ENCODE measurements at regions not wholly inside any gene's neighbourhood (a gene's known extent, or its start where the extent isn't known, plus 50 kb on each side); places are given as distances from the start of the nearest gene placed in this dataset.

DNA sequence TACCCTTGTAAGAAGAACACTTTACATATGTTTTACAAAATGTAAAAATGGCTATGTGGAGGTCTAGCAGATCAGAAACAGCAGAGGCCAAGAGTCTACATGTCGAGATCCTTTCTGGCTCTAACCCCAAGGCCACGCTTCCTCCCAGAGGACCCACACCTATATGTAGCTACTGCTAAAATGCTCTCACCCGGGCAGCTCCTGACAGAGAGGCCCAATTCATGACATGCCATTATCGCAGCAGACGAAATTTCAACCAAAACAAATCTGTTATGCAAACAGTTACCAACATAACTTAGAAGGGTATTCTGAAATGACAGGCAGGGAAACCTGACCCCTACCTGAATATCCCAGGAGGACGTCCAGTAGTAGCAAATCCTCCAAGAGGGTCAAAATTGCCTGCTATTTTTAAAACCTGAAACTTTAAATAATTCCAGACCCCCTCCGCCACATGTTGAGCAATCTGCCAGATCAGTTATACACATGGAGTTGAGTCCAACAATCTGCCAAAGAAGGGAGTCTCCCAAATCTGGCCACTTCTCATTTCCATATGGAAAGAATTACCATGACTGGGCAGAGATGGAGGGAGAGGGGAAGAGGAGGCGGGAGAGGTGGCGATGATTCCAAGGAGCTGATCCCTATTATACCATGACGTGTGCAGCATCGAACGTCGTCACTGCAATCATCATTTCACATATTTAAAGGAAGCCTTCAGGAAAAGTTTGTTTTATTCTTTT, 192.9 kb upstream of the TBL1X start:
- TF ChIP-seq CTCF (IDR thresholded peaks at IDR 0.05 in 4 of 5, conservative IDR thresholded peaks at IDR 0.05 in 1 of 5), result no peak
- TF ChIP-seq POLR2A (IDR thresholded peaks at IDR 0.05), result no peak

Data from gastrocnemius medialis (tissue), 4 donors.